ENCODE measurements at regions not wholly inside any gene's neighbourhood (a gene's known extent, or its start where the extent isn't known, plus 50 kb on each side); places are given as distances from the start of the nearest gene placed in this dataset.

DNA sequence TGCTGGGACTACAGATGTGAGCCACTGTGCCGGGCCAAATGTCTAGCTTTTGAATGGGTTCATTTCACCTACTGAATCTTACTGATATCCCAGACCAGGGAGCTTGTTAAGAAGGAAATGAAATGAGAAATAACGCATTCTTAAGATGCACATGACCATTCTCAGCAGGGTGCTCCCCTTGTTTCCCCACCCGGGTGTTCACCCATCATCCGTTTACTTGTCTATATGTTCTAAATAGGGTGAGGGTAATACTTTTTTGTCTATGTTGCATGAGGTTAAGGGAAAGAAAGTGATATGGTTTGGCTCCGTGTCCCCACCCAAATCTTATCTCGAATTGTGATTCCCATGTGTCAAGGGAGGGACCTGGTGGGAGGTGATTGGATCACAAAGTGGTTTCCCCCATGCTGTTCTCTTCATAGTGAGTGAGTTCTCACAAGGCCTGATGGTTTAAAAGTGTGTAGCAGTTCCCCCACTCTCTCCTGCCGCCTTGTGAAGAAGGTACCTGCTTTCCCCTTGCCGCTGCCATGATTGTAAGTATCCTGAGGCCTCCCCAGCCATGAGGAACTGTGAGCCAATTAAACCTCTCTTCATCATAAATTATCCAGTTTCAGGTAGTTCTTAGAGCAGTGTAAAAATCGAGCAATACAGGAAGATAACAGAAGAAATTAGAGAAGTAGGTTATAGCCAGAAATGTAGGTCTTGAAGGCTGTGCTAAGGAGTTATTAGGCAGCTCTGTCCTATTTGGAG is 129.1 kb downstream of the DDX1 start:
- DNase-seq = no peak

DNA sequence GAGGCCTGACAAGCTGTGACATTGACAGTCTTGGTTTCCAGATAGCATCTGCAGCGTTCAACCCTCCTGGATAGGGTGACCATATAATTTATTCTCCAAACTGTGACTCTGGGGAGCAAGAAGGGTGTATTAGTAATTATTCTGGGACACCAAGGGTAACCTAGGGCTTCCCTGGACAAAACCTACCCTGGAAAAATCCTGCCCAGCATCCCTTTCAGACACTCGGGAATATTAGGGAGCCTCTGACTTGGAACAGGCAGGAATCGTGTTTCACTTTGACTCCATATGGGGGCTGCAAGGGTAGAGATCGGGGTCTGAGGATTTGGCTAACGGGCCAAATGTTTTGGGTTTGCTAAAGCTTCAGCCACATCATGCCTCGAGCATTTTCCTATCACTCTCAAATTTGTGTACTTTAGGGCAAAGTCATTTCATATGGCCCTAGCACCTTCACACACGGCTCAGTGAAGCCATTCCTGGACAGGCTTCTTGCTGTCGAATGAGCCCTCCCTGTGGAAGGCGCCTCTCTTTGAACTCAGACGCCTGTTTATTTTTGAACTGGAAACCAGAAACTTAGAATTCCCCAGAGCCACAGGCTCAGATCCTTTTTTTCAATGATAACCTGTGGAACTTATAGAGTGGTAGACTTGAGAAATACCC is 129.9 kb downstream of the DDX1 start:
- DNase-seq = no peak

DNA sequence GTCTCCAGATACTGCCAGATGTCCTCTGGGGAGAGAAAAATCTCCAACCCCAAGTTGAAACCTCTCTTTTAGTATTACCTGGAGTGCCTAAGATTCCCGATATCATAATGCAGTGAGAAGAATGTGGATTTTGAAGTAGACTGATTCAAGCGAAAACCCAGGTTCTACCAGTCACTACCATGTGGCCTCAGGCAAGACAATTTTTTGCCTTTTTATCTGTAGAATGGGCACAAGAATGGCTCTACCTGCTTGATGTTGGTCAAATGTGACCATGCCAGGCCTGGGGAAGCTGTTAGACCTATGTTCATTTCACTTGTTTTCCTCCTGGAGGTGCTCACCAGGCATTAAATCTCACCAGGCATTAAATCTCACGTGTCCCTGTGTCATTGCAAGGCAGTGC is 131.3 kb downstream of the DDX1 start:
- no peak for DNase-seq

GRCh38 chr2:15724235-15724634 is 132.6 kb downstream of the DDX1 start:
- DNase-seq = no peak

GRCh38 chr2:15725101-15725781 is 133.6 kb downstream of the DDX1 start:
- DNase-seq = no peak

DNA sequence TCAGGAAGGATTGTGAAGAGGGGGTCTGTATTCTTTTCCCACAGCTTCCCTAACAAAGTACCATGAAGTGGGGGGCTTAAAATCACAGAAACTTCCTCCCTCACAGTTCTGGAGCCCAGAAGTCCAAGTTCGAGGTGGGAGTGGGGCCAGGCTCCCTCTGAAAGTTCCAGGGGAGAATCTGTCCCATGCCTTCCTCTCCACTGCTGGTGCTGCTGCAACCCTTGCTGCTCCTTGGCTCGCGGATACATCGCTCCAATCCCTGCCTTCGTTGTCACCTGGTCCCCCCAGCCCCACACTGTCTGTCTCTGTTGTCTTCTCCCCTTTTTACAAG is 134.1 kb downstream of the DDX1 start:
- DNase-seq = no peak

DNA sequence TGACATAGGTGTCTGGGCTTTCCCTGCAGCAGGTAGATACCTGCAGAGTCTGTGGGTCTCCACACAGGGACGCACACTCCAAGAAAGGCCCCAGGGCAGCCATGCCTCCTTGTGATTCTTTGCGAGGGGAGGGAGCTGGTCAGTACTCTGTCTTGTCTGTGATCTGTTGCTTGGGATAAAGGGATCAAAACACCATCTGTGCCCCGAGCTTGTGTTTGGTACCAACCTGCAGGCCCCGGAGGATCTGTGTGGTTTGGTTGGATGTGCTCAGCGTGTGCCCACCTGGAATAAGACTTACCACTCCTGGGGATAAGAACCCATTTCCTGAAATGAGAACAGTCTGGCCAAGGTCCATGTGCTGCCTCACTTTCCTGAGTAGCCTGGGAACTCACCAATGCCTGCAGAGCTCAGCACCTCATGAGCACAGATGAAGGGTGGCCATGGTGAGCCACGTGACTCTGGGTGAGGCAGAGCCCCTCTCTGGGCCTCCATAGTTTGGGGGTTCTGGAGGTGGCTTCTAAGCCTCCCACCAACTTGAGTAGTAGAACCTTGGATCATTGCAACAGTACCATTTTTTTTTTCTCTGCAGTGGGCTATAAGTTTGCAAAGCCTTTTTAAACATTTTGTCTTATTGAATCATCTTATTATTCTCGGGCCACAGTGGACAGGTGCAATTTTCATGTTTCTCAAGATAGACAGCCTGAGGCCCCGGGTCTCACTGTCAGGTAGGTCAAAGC is 134.8 kb downstream of the DDX1 start:
- no peak for DNase-seq

- no peak for DNase-seq
Observed at GRCh38 chr2:15727396-15728244, 136.0 kb downstream of the DDX1 start.

- DNase-seq = no peak
Observed at GRCh38 chr2:15728245-15728938, 136.7 kb downstream of the DDX1 start.

- no peak for DNase-seq
Observed at GRCh38 chr2:15729001-15729400, 137.3 kb downstream of the DDX1 start.

- DNase-seq = no peak
Observed at GRCh38 chr2:15729709-15730544, 138.3 kb downstream of the DDX1 start.

DNA sequence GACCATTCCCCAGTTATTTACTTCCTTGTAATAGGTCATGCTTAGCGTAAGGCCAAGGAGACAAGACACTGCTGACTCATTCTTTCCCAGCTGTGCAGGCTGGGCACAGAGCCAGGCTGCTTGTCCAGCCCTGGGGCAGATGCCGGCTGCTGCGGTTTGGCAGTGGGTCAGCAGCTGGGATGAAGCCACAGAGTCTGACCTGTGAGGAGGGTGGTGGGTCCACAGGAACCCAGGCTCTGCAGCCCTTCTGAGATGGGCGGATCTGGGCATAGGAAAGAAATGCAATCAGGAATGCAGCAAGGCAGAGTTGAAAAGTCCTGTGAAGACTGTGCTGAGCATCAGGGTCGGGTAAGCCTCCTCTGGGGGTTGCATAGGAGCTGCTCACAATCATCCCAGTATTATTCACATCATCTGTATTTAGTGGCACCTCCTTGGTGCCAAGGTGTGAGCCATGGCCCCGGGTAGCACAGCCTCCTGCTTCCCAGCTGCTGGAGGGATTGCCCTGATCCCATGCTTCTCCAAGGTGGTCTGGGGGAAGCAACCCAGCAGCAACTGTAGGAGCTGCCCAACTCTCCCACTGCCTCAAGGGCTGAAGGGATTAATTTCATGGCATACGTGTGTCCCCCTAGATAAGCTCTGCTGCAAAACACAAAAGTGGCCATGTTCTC is 139.0 kb downstream of the DDX1 start:
- DNase-seq = peak; percentile 43 to 47

DNA sequence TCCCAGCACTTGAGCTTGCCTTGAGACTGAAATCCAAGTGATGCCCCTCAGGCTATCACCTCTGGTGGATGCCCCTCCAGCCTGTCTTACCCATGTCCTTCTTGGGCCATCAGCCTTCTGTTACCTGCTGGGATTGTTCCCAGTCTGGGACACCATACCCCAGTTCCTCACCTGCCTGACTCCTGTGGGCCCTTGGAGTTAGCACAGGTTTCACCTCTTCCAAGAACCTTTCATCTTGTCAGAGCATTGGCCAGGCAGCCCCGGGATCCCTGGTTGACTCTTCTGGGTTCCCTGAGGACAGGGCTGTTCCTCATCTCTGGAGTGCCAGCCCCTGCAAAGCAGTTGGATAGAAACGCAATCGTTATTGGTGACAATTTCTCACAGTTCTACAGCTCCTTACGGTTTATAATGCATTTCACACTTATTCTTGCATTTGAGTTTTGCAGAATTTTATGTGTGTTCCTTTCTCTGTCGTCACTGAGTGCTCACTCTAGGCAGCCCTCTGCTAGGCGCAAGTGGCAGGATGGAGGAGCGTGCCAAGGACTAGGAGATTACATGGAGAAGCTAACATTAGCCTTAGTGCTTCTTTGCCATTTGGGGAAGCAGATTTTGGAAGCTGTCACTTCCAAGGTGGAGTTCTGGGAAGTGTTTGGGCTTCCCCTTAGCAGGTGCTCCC is 139.7 kb downstream of the DDX1 start:
- DNase-seq = no peak

DNA sequence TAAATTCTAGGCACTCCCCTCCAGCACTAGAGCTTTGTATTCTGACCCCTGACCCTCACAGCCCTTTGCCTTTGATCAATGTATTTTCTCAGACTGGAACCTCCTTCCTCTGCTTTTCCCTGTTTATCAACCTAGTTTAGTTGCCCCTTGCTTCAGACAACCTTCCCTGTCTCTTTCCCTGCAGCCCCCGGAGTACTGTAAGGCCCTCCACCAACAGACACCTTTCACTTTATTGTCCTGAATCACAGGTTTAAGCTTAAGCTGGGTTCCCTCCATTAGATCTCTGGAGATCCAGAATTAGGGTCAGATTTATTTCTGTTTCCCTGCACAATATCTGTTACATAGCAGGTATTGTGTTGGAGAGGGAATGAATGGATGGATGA is 140.2 kb downstream of the DDX1 start:
- no peak for DNase-seq

DNA sequence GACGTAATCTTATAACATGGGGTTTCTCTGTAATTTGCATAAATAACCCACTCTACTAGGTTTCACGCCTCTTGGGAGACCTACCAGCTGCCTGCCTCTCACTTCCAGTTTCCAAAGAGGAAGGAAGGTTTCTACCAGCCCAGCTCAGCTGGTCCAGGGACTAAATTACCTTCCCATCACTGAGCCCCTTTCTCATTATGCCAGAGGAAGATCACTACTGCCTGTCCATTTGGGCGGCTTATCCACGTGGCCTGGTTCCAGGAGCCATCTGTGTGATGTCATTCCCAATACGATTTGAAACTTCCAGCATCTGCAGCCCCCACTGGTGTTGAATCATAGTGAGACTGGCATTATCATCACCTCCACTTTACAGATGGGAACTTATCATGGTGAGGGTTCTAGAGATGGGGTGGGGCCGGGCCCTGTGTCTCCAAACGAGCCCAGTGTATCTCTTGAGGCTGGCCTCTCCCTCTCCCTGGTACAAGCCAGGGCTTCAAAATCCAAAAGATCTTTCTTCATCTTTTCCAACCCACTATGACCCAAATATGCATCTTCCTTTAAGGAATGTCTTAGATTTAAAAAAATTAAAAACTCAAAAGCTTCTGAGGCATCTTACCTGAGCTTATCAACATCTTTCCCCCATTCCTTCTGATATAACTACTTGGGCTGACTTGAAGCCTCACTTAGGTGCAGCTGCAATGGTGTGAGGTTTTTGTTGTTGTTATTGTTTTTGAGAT is 140.8 kb downstream of the DDX1 start:
- DNase-seq = no peak

- no peak for DNase-seq
Observed at GRCh38 chr2:15733867-15734673, 142.4 kb downstream of the DDX1 start.

GRCh38 chr2:15734674-15735483 is 143.2 kb downstream of the DDX1 start:
- no peak for DNase-seq

Data from AML-193 (cell line).